PFSK-1 (cell line): ENCODE measurements at regions not wholly inside any gene's neighbourhood (a gene's known extent, or its start where the extent isn't known, plus 50 kb on each side); places are given as distances from the start of the nearest gene placed in this dataset.

Experiments
- FOXP2 ChIP-seq: optimal IDR thresholded peaks from 2 replicates; pipeline ENCODE3; 2011; ENCODE audit warnings: borderline replicate concordance, control low read depth, inconsistent platforms; ENCODE audit not compliant: insufficient read depth; ENCODE audit errors: extremely low read length, extremely low read depth
- POLR2AphosphoS5 ChIP-seq: IDR thresholded peaks from 2 replicates; pipeline ENCODE4 v1.6.1; 2012; ENCODE audit warnings: low read depth, mild to moderate bottlenecking, control low read depth, low read length, moderate library complexity
- SIN3A ChIP-seq: IDR thresholded peaks from 2 replicates; pipeline ENCODE4 v1.6.1; 2012; ENCODE audit warnings: mild to moderate bottlenecking, low read length, moderate library complexity, borderline replicate concordance; ENCODE audit not compliant: insufficient read depth
- TAF1 ChIP-seq: IDR thresholded peaks from 2 replicates; pipeline ENCODE4 v1.6.1; 2012; ENCODE audit warnings: low read length, control low read depth, borderline replicate concordance; ENCODE audit not compliant: insufficient read depth
- TF ChIP-seq, protein P1 (sequence below), 2 experiments: IDR thresholded peaks; 2 replicates each; pipeline versions ENCODE4 v1.6.1 to v1.8.0; 2011 to 2012; ENCODE audit warnings: low read depth in 2 of 2, low read length in 2 of 2, control low read depth in 1 of 2, inconsistent platforms in 1 of 2, mild to moderate bottlenecking in 1 of 2, moderate library complexity in 1 of 2; ENCODE audit not compliant: insufficient read depth in 1 of 2

DNA sequence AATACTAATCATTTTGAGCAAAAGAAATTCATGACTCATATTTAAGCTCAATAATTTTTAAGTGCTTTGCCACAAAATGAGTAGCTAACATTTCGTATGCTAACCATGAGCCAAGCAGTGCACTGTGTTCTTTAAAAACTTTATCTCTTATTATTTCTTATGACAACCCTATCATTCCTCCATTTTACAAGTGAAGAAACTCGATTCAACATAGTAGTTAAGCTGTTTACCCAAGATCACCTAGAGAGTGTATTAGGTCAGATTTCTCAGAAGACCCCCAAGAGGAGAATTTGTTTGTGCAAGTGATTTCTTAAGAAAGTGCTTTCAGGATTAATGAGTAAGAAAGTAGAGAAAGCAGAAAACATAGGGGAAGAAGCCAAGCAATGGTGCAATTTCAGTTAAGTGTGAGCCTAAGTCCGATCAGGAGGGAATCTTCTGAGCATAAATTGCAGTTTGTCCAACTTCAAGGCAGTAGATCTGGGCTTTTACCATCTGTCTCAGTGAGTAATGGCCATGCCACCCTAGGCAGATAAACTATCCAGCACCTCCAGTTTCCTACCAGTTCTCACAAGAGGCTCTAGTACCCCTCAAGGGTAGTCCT, 202.7 kb downstream of the SCG2 start:
- TF ChIP-seq SIN3A: no peak
- no peak for TF ChIP-seq FOXP2
- TF ChIP-seq TAF1: no peak
- TF ChIP-seq, protein P1, sequence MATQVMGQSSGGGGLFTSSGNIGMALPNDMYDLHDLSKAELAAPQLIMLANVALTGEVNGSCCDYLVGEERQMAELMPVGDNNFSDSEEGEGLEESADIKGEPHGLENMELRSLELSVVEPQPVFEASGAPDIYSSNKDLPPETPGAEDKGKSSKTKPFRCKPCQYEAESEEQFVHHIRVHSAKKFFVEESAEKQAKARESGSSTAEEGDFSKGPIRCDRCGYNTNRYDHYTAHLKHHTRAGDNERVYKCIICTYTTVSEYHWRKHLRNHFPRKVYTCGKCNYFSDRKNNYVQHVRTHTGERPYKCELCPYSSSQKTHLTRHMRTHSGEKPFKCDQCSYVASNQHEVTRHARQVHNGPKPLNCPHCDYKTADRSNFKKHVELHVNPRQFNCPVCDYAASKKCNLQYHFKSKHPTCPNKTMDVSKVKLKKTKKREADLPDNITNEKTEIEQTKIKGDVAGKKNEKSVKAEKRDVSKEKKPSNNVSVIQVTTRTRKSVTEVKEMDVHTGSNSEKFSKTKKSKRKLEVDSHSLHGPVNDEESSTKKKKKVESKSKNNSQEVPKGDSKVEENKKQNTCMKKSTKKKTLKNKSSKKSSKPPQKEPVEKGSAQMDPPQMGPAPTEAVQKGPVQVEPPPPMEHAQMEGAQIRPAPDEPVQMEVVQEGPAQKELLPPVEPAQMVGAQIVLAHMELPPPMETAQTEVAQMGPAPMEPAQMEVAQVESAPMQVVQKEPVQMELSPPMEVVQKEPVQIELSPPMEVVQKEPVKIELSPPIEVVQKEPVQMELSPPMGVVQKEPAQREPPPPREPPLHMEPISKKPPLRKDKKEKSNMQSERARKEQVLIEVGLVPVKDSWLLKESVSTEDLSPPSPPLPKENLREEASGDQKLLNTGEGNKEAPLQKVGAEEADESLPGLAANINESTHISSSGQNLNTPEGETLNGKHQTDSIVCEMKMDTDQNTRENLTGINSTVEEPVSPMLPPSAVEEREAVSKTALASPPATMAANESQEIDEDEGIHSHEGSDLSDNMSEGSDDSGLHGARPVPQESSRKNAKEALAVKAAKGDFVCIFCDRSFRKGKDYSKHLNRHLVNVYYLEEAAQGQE (IDR thresholded peaks at IDR 0.05; ENCODE audit: insufficient read depth in 1 of 2, low read depth in 2 of 2, low read length in 2 of 2): no peak
- no peak for TF ChIP-seq POLR2AphosphoS5

DNA sequence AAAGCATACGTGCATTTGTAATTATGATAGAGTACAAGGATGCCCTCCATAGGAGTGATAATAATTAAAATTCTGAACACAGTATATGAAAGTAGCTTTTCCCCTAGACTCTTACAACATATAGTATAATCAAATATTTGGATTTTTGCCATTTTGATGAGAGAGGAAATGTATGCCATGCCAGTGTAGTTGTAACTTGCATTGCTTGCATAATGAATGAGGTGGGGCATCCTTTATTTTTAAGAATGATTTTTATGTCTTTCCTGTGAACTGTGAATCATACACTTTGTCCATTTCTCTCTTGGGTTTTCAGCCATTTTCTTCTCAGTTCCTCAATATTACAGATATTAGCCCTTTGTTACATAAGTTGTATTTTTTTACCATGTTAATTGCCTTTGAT, 197.5 kb downstream of the SCG2 start:
- TF ChIP-seq TAF1: no peak
- TF ChIP-seq, protein P1 (IDR thresholded peaks at IDR 0.05; ENCODE audit: insufficient read depth in 1 of 2, low read depth in 2 of 2, low read length in 2 of 2): no peak
- no peak for TF ChIP-seq FOXP2
- no peak for TF ChIP-seq POLR2AphosphoS5
- TF ChIP-seq SIN3A: no peak

DNA sequence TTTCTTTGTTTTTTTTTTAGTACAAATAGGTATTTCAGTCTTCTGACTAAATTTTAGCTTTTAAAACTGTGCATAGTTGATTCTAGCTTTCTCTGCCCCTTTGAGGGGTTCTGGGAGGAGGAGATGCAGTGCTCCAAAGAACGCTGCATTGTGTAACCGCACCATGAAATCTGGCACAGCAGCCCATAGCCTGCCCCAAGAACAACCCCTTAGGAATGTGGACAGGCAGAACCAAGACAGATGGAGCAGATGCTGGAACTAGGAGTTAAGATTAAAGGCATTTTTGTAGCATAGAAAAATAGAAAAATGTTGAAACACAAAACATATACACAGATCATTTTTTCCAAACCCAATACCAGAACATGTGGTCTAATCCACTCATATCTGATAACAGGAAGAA, 187.5 kb downstream of the SCG2 start:
- TF ChIP-seq TAF1: no peak
- TF ChIP-seq FOXP2: no peak
- no peak for TF ChIP-seq SIN3A
- TF ChIP-seq POLR2AphosphoS5: no peak
- TF ChIP-seq, protein P1 (IDR thresholded peaks at IDR 0.05; ENCODE audit: insufficient read depth in 1 of 2, low read depth in 2 of 2, low read length in 2 of 2): no peak

DNA sequence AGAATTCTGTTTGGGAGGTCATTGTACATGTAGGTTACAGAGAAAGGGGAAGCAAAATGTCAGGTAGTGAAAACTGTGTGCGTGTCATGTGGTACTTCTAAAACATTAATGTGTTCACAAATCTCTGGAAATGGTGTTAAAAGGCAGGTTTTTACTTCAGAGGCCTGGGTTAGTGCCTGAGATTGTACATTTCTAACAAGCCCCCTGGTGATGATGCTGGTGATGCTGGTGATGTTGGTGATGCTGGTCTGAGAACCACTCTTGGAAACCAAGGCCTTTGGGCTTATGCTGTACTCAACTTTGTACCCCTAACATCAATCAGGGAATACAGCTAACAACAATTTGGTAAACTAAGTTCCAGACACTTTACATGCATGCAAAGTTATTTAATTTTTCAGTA, 187.1 kb downstream of the SCG2 start:
- TF ChIP-seq, protein P1 (IDR thresholded peaks at IDR 0.05; ENCODE audit: insufficient read depth in 1 of 2, low read depth in 2 of 2, low read length in 2 of 2): no peak
- TF ChIP-seq SIN3A: no peak
